ENCODE measurements at regions not wholly inside any gene's neighbourhood (a gene's known extent, or its start where the extent isn't known, plus 50 kb on each side); places are given as distances from the start of the nearest gene placed in this dataset.

DNA sequence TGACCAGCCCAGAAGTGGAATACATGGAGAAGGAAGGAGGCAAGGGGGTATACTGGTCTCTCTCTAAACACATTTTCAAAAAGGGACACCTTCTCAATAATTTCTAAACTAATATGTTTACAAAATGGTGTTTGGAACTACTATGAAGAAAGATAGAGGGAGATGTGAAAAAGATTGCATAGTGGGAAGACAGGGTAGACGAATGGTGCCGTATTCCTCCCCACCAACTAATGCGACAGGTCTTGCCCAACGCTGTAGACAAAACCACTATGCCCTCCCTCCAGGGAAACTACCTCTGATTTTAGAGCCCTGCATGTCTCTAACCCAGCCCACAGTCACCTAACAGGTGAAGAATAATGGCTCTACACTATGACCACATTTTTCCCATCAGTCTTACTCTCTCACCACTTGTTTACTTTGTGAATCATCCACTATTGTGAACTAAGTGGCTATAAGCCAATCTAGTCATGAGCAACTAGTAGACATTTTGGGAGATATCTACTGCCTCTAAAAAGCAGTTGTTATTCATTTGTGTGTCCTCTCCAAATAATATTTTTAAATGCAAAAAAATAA, 108.2 kb upstream of the UBE2E2 start:
- H4K20me1 ChIP-seq (replicated peaks; ENCODE audit: control insufficient read depth, insufficient read depth, low read length) = no peaks in the 10 kb centered on the region
- H3K9ac ChIP-seq (ENCODE audit: insufficient read depth in 1 of 2, low read depth in 2 of 2, low read length in 2 of 2) = no peak overlapping the region
- no peak for DNase-seq (ENCODE audit: extremely low read depth in 1 of 4, low spot score in 3 of 4)
- no peak overlapping the region for H3K27ac ChIP-seq (ENCODE audit: extremely low read depth, low read depth, low read length)
- intact Hi-C loops (cut with micrococcal nuclease) (no loop called here), in situ Hi-C loops (cut with MboI) (no loop called here)
- H3K9me1 ChIP-seq (ENCODE audit: control insufficient read depth, insufficient read depth, low read length) = no peaks in the 10 kb centered on the region
- no peak overlapping the region for H3K4me2 ChIP-seq (ENCODE audit: insufficient read depth, low read length)
- WGBS (ENCODE audit: insufficient coverage, low coverage, missing lambda C conversion rate) = 6% methylated on average over 4 of the region's 4 CpGs
- H2AFZ ChIP-seq (ENCODE audit: low read depth, low read length) = no peak overlapping the region
- H3K36me3 ChIP-seq (ENCODE audit: control insufficient read depth, insufficient read depth, low read length) = no peaks in the 10 kb centered on the region
- TF ChIP-seq SLC30A9 (CRISPR knock-in tag; IDR thresholded peaks at IDR 0.05) (no peak), FOXA3 (CRISPR knock-in tag; conservative IDR thresholded peaks at IDR 0.05 in 1 of 2, IDR thresholded peaks at IDR 0.05 in 1 of 2) (peak in 1 of 2 experiments; percentile 83; a peak in 2 of 4 replicates)
- no peak for ATAC-seq
- H3K9me3 ChIP-seq (replicated peaks; ENCODE audit: control insufficient read depth, insufficient read depth, low read depth, low read length) = no peaks in the 10 kb centered on the region
- H3K27me3 ChIP-seq (ENCODE audit: control insufficient read depth in 2 of 2, insufficient read depth in 2 of 2, low read length in 2 of 2) = no peaks in the 10 kb centered on the region
- H3K4me1 ChIP-seq (replicated peaks in 1 of 2; ENCODE audit: control insufficient read depth in 2 of 2, insufficient read depth in 2 of 2, low read length in 2 of 2) = no peaks in the 10 kb centered on the region
- ChIA-PET CTCF (ENCODE audit: low intra/inter-chr PET ratio) (no interaction called here), POLR2A (no interaction called here)
- no TSS peak for BruUV-seq (replicated peaks)
- H3K4me3 ChIP-seq = no peak overlapping the region
- FAIRE-seq = no peak
- no peaks in the 10 kb centered on the region for H3K79me2 ChIP-seq (ENCODE audit: control insufficient read depth, insufficient read depth, low read length)

DNA sequence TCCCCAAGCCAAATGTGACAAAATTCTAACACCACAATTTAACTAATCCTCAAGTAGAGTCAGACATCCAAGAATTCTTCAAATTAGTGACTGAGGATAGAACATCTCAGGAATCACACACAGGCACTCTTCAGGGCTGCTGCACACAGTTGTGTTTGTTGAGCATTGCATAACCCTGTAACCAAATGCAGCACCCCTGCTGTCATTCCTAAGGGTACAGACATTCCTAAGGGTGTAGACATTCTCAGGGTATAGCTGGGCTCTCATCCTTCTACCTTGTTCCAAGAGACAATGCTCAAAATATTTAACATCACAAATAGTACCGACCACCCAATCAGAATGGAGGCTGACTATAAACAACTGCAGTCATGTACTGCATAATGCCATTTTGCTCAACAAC, 107.1 kb upstream of the UBE2E2 start:
- BruUV-seq (replicated peaks) = no TSS peak
- no peaks in the 10 kb centered on the region for H3K4me1 ChIP-seq (replicated peaks in 1 of 2; ENCODE audit: control insufficient read depth in 2 of 2, insufficient read depth in 2 of 2, low read length in 2 of 2)
- ChIA-PET POLR2A (no interaction called here), CTCF (ENCODE audit: low intra/inter-chr PET ratio) (no interaction called here)
- H3K79me2 ChIP-seq (ENCODE audit: control insufficient read depth, insufficient read depth, low read length) = no peaks in the 10 kb centered on the region
- 5% methylated on average over 1 of the region's 1 CpG for WGBS (ENCODE audit: insufficient coverage, low coverage, missing lambda C conversion rate)
- FAIRE-seq (no peak), DNase-seq (ENCODE audit: extremely low read depth in 1 of 4, low spot score in 3 of 4) (no peak), ATAC-seq (no peak)
- no peaks in the 10 kb centered on the region for H3K27me3 ChIP-seq (ENCODE audit: control insufficient read depth in 2 of 2, insufficient read depth in 2 of 2, low read length in 2 of 2)
- H3K9ac ChIP-seq (ENCODE audit: insufficient read depth in 1 of 2, low read depth in 2 of 2, low read length in 2 of 2) = no peak overlapping the region
- H3K9me1 ChIP-seq (ENCODE audit: control insufficient read depth, insufficient read depth, low read length) = no peaks in the 10 kb centered on the region
- no peak overlapping the region for H3K27ac ChIP-seq (ENCODE audit: extremely low read depth, low read depth, low read length)
- in situ Hi-C loops (cut with MboI) (no loop called here), intact Hi-C loops (cut with micrococcal nuclease) (no loop called here)
- H4K20me1 ChIP-seq (replicated peaks; ENCODE audit: control insufficient read depth, insufficient read depth, low read length) = no peaks in the 10 kb centered on the region
- H3K4me2 ChIP-seq (ENCODE audit: insufficient read depth, low read length) = no peak overlapping the region
- no peaks in the 10 kb centered on the region for H3K36me3 ChIP-seq (ENCODE audit: control insufficient read depth, insufficient read depth, low read length)
- no peak overlapping the region for H3K4me3 ChIP-seq
- H3K9me3 ChIP-seq (replicated peaks; ENCODE audit: control insufficient read depth, insufficient read depth, low read depth, low read length) = no peaks in the 10 kb centered on the region
- no peak overlapping the region for H2AFZ ChIP-seq (ENCODE audit: low read depth, low read length)
- TF ChIP-seq CBX5 (IDR thresholded peaks at IDR 0.05; ENCODE audit: borderline replicate concordance, low read depth) = no peak
- TF ChIP-seq ZSCAN32 (CRISPR knock-in tag; IDR thresholded peaks at IDR 0.05) = no peak
- TF ChIP-seq, protein P1, sequence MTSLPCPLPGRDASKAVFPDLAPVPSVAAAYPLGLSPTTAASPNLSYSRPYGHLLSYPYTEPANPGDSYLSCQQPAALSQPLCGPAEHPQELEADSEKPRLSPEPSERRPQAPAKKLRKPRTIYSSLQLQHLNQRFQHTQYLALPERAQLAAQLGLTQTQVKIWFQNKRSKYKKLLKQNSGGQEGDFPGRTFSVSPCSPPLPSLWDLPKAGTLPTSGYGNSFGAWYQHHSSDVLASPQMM (CRISPR knock-in tag; IDR thresholded peaks at IDR 0.05) = no peak
- TF ChIP-seq, protein P2, sequence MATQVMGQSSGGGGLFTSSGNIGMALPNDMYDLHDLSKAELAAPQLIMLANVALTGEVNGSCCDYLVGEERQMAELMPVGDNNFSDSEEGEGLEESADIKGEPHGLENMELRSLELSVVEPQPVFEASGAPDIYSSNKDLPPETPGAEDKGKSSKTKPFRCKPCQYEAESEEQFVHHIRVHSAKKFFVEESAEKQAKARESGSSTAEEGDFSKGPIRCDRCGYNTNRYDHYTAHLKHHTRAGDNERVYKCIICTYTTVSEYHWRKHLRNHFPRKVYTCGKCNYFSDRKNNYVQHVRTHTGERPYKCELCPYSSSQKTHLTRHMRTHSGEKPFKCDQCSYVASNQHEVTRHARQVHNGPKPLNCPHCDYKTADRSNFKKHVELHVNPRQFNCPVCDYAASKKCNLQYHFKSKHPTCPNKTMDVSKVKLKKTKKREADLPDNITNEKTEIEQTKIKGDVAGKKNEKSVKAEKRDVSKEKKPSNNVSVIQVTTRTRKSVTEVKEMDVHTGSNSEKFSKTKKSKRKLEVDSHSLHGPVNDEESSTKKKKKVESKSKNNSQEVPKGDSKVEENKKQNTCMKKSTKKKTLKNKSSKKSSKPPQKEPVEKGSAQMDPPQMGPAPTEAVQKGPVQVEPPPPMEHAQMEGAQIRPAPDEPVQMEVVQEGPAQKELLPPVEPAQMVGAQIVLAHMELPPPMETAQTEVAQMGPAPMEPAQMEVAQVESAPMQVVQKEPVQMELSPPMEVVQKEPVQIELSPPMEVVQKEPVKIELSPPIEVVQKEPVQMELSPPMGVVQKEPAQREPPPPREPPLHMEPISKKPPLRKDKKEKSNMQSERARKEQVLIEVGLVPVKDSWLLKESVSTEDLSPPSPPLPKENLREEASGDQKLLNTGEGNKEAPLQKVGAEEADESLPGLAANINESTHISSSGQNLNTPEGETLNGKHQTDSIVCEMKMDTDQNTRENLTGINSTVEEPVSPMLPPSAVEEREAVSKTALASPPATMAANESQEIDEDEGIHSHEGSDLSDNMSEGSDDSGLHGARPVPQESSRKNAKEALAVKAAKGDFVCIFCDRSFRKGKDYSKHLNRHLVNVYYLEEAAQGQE (IDR thresholded peaks at IDR 0.05; ENCODE audit: borderline replicate concordance) = no peak
- TF ChIP-seq, protein P2 (CRISPR knock-in tag; IDR thresholded peaks at IDR 0.05; ENCODE audit: low read depth) = no peak
- TF ChIP-seq ZFP36 (IDR thresholded peaks at IDR 0.05; ENCODE audit: low read depth, low read length, partially characterized antibody) = no peak
- TF ChIP-seq ZC3H8 (IDR thresholded peaks at IDR 0.05) = no peak
